CD4-positive, alpha-beta T cell treated with Interleukin-15 for 1 hour (primary cell): ENCODE measurements at regions not wholly inside any gene's neighbourhood (a gene's known extent, or its start where the extent isn't known, plus 50 kb on each side); places are given as distances from the start of the nearest gene placed in this dataset.

Experiments used
- DNase-seq: peaks from one replicate; pipeline ENCODE4 v3.0.0-alpha.2; 2020

- no peak for DNase-seq
These were observed 520.1 kb upstream of the NBEA start for GRCh38 chr13:34421858-34422475.

DNA sequence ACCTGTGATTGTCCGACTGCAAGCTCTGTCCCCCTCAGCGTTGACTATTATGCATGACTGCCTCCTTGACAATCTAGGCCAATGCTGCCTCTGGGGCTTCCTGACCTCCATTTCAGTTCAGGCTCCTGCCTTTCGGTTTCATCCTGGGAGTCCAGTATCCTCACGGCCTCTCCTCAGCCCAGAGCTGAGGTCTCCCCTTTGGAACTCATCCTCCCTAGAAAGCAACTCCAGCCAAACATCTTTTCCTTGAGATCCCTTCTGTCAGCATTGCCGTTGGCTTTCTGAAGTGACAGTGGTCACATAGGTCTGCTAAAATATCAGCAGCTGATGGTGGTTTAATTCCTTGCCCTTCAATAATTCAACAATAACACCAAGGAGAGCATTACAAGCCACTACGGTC, 519.1 kb upstream of the NBEA start:
- no peak for DNase-seq

GRCh38 chr13:34425327-34425949, 516.6 kb upstream of the NBEA start:
- DNase-seq = no peak

DNA sequence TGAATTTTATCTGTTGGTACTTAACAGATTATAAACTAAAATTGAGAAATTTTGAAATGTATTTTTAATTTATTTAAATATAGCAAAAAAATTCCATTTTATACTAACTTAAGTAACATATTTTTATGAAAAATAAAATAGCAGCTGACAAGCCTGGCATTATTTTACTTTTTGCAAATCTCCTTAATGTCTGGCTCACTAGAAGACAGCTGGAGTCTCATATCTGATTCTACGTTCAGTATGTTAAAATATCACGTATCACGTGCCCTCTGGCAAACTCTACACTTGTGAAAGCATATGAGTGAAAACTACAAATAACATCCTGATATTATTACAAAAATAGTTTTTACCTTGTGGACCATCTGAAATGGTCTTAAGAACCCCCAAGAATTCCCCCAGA, 513.2 kb upstream of the NBEA start:
- no peak for DNase-seq

- no peak for DNase-seq
These were observed 511.8 kb upstream of the NBEA start for GRCh38 chr13:34430294-34430693.

- DNase-seq = no peak
These were observed 510.1 kb upstream of the NBEA start for GRCh38 chr13:34431827-34432581.

GRCh38 chr13:34435338-34435737, 506.7 kb upstream of the NBEA start:
- no peak for DNase-seq

GRCh38 chr13:34437873-34438272, 504.2 kb upstream of the NBEA start:
- DNase-seq = no peak

DNA sequence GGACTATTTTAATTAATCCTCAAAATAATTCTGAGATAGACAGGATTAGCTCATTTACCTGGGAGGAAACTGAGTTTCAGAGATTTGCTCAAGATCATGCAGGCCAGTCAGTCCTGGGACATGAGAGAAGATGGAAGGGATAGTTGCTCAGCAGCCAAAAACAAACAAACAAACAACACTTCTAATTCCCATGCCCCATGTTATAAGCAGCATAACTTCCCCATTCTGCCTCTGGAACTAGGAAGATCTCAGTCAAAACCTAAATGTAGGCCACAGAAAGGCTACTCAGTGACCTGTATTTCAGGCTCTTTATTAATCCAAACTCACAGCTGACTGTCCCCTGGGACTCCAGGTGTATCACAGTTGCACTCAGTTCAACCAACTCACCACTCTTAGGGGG, 489.2 kb upstream of the NBEA start:
- no peak for DNase-seq

DNA sequence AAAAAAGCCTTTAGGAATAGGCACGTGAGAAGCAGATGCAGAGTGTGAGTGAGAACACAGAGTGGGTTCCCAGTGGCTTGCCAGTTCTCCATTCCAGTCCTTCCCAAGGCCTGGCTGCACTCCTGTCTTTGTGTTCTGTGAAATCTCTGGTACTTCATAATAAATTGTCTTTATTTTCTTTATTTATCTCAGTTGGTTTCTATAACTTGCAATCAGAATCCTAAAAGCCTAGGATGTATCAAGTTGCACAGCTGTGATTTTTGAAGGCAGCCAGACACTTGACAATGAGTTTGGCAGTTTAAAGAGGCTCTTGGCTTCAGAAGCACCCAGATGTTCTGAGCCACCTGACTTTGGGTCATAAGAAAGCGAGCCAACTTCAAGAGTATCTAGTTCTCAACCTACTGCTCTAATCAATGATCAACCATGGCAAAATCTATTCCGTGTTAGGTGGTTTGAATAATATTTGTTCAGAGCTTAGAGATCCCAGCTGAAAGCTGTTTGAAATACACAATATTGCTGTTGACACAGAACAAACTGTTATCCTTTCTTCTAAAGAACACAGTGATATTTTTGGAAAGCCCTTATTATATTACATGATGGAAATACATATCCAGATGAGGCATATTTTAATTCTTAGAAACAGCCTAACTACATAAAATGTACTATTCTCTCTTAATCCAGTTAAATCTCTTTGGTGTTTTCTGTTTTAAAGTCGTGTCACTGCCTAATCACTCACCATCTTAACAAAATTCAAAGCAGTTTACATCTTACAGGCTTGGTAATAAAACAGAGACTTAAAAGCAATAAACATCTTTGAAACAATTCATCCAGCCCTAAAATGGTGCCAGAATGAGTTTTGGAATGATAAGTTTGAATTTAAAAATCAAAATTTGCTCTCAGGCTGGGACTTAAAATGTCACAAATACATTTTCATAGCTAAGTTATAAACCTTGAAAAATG, 483.0 kb upstream of the NBEA start:
- no peak for DNase-seq

GRCh38 chr13:34459856-34460255, 482.2 kb upstream of the NBEA start:
- no peak for DNase-seq

GRCh38 chr13:34462843-34463242, 479.2 kb upstream of the NBEA start:
- no peak for DNase-seq

DNA sequence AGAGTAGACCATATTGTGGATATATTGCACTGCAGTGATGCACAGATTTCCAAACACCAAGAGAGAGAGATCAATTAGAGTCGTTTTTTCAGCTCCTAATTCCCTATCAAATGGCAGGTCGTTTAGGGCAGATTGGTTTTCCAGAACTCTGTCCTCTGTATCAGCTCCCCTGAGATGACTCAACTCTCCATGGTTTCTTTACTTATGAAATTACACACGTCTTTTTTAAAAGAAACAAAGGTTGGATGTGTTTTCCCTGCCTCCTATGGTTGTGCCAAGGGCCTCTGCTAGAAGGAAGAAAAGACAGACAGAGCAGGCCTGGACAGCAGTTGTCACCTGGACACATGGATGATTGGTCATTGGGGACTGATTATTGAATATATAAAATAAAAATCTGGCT, 478.1 kb upstream of the NBEA start:
- no peak for DNase-seq

GRCh38 chr13:34465423-34465922, 476.6 kb upstream of the NBEA start:
- no peak for DNase-seq

- no peak for DNase-seq
These were observed 475.8 kb upstream of the NBEA start for GRCh38 chr13:34466301-34466700.

GRCh38 chr13:34467450-34468083, 474.5 kb upstream of the NBEA start:
- DNase-seq = no peak

GRCh38 chr13:34469196-34469986, 472.7 kb upstream of the NBEA start:
- DNase-seq = no peak

DNA sequence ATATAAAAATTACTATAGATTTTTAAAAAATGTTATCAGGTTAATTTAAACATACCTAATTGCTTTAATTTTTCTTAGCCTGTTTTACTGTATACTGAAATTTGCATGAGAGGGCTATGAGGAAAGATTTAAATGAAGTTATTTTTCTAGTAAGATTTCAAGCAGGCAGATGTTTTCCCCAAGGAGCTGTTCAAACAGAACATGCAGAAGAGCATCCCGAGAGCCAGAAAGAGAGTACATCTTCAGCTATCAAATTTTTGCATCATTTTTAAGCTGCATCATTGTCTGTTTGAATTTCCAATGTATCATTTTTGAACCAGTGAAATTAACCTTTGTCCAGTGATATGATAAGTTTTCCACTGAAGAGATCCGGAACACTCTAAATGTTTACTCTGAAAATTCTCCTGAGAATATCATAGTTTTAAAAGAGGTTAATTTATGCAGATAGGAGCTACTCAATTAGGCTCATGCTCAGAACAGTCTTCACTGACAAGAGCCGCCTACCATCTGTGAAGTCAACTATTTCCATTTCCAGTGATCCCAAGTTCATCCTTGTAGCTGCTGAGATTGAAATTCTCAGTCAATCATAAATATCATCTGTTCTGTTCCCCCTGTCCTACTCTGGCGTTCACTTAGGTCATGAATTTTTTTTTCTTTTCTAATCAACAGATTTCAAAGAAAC, 467.7 kb upstream of the NBEA start:
- DNase-seq = no peak

- DNase-seq = no peak
These were observed 463.7 kb upstream of the NBEA start for GRCh38 chr13:34478376-34478775.

DNA sequence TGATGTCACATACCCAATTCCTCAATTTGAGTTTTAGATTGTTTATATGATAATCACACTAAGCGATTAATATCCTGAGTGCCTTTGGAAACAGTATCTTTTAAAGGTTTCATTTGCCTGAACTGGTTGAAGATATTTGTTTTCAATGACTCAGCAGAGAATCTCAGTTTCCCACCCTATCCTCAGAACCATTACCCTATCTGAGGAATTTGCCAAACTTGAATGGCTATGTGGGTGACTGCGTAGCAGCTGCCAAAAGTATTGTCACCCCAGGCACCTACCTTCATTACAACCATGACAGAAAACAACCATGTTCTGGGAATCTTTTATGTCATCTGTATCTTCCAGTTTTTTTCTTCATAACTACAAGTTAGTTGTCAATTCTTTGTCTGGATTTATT, 440.1 kb upstream of the NBEA start:
- DNase-seq = no peak

GRCh38 chr13:34502621-34503020, 439.4 kb upstream of the NBEA start:
- DNase-seq = no peak
